NCI-H2196 (cell line): ENCODE measurements at regions not wholly inside any gene's neighbourhood (a gene's known extent, or its start where the extent isn't known, plus 50 kb on each side); places are given as distances from the start of the nearest gene placed in this dataset.

Experiments
- DNase-seq: peaks from one replicate; lab custom pipeline; 2025; ENCODE audit not compliant: unreplicated experiment; lab: John Stamatoyannopoulos, UW

DNA sequence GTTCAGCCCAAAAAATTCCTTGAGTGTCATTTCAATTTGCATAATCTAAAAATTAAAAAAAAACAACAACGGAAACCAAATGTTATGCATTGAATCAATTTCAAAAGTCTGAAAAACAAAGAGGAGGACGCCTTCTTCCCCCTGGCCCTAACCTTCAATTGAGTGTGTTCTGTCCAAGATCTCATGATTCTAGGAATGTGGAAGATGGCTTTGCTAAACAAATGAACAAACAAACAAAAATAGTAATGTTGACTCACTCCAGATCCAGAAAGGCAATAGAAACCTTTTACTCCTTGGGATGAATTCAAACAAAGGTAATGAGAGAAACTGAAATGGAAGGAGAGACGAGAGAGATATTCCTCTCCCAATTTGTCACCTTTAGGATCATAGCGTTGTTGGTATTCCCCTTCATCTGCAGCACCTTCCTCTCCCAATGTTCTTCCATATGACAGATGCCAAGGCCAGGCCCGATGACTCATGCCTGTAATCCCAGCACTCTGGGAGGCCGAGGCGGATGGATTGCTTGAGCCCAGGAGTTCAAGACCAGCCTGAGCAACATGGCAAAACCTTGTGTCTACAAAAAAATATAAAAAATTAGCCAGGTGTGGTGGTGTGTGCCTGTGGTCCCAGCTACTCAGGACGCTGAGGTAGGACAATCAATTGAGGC lies 109.2 kb upstream of the ADGRF1 start:
- no peak for DNase-seq

DNA sequence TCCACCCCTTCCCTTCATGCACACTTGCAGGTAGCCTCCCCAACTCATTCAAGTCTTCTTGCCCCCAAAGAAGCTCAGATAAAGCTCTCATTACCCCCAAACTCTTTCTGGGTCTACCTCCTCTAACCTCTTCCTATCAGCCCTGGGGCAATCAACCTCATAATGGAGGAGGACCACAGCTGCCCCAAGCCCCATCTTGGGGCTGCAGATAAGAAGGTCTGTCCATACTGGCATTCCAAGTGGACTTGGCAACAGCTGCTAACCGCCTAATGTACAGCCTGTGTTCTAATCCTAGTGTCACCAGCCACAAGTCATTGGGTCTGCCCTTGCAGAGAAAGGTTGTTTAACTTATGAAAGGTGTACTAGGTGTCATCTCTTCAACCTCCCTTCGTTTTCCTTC lies 107.4 kb upstream of the ADGRF1 start:
- DNase-seq = no peak

DNA sequence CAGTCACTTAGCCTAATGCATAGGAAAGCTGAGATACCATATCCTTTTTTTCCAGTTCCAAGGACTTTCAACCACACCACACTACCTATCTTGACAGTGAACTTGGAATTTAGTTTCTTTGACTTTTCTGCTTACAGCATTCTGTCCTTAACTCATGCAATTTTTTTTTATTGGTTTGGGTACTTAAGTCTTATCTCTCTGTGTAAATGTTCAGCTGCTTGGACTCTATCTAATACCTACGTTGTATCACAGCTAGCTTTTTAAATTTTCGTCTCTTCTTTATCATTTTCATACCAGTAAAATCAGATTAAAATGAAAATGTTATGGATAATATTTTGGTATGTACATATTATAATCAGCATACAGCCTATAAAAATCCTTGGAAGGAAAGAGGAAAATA lies 106.9 kb upstream of the ADGRF1 start:
- DNase-seq = no peak

DNA sequence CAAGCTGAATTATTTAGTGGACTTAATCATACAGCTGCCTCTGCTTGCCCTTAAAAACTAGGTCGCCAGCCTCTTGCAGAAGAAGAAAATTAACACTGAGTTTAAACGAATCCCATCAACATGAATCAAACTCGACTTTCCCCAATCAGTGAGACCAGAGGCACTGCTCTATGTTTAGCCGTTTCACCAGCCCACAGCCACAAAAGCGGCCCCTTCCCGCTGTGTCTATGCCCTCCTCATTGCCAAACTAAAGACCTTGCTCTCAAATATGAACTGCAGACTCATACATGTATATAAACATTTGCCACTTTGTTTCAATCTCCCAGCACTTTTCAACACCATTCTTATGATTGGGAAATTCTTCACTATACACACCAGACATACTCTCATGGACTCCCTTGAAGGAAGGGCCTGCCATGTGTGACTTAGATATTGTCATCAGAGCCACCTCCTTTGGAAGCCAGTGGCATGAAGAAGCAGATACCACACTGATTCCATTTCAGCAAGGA lies 105.8 kb upstream of the ADGRF1 start:
- DNase-seq = no peak

DNA sequence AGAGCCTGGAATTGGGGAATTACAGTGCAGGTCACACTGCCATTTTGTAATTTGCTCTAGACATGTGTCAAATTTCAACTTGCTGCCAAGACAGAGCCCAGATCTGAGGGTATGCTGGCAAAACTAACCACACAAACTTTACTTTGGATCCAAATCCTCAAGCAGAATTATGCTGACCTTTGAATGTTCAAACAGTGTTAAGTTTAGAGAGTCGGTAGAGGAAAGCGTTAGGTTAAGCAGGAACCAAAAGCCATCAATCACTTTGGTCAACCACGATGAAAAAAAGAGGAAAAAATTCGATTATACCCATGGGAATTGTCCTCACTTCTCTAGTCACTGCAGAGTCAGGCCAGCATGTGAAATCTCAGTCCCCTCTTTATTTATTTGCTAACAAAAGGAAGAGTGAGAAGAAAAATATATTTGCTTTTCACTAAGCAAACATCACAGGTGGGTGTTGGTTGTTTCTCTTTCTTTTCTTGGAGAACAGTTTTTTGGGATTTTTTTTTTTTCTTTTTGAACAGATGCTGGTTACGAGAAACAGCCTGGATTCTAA lies 105.1 kb upstream of the ADGRF1 start:
- no peak for DNase-seq

DNA sequence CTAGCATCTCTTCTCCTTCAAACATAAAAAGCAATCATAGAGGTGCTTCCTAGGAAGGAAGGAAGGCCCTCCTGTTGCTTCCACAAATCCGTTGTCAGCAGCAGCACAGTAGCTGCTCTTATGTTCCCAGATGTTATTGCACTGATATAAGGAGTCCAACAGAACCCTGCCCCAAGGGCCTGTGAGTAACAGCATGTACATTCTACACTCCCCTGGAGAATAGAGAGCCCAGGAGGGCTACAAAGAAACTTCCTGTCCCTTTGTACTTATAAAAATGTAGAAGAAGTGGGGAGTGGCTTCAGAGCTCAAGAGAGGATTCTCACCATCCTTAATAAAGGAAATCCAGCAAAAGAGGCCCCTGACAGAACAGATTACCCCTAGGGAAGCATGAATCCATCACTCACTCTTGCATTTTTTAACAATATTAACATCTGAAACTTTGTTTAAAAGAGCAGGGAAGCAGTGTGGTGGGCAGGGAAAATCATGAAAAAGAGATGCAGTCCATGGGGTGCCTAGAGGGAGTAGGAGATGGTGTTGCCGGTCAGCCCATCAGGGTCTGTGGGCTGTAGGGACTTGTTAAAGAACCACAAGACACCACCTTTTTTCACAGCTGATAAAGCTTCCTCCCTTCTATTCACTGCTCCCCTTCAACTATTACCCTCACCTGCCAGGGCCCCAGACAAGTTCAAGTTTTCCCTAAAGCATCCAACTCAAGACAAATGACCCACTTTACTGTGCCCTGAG lies 104.5 kb upstream of the ADGRF1 start:
- DNase-seq = no peak

DNA sequence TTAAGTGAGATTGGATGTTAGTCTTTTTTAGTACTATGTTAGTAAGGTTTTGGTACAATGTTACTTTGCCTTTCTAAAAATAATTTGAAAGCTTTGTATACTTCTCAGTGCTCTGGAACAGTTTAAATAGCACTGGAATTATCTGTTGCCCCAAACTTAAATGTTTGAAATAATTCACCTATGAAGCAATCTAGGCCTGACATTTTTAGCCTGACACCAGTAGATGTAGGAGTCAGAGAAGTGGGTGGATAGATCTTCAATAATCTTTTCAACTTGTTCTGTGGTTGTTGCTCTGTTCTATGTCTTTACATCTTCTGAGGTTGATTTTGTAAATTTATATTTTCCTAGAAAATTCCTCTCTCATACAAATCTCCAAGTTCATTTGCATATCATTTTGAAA lies 103.1 kb upstream of the ADGRF1 start:
- DNase-seq = no peak

DNA sequence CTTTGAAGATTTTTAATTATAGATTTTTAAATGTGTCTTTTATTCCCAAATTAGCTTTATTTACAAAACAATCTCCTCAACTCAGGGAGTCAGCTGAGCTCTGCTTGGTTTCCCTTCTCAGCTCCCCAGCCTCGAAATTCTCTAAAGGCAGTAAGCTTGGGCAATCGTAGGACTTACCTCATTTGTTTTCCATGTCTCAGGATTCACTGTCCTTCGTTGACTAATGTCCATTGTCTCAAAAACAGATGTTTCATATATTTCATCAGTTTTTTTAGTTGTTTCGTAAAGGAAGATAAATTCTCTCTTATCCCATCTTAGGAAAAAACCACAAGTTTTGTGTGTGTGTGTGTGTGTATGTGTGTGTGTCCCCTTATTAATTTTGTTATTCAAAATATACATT lies 102.2 kb upstream of the ADGRF1 start:
- no peak for DNase-seq

DNA sequence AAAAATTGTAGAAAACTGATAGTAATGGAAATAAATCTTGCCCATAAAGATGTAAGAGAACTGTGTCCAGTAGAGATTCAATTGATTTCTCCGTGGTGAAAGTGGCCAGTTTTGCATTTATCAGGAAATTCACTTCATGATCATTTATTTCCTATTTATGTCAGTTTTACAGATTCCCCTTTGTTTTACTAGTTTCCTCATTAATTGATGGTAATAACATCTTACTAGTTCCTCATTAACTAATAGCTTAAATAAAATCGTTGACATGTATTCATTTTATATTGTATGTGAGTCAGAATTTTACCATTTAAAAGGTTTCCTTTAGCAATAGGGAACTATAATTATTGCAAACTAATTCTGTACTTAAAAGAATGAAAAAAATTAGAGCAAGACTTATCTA lies 99.8 kb upstream of the ADGRF1 start:
- DNase-seq = no peak

DNA sequence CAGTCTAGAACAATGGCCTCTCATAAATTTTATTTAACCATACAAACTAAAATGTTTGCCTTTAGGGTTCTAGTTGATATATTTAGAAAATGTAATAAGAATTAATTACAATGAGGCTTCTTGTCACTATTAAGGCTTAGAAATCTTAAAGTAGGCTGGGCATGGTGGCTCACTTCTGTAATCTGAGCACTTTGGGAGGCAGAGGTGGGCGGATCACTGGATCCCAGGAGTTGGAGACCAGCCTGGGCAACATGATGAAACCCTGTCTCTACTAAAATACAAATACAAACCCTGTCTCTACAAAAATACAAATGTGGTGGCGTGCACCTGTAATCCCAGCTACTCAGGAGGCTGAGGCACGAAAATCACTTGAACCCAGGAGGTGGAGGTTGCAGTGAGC lies 99.0 kb upstream of the ADGRF1 start:
- DNase-seq = no peak

DNA sequence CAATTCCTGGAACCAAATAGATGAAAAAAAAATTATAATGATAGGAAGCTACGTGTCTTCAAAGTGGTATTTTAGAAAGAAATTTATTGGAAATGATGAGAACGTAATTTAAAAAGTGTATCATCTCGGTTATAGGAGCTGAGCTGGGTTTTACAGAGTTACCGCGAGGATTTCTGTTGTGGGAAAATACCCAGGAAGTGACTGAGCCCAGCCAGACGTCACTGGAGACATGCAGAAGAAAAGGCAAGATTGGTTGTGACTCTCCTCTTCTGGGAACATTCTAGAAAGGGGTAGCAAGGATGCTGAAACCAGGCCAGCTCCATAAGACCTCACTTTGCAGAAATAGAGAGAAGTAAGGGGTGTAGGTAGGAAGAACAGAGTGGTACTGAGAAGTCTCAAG lies 95.9 kb upstream of the ADGRF1 start:
- DNase-seq = no peak

DNA sequence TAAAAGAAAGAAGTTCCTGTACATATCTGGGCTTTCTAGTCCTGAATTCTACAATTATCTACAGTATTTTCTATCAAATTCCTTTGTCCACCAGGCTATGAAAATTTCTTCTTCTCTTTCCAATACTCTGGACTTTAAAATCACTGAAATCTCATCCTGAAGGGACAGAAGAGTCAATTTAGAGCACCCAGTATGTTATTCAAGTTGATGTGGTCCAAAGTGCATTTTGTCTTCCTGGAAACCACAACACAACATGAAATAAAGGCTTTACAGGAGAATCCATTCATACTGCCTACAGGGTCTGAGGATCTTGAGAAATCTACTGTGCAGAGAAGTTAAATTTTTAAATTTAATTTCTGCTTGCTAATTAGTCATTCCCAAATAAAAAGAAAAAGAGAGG lies 94.9 kb upstream of the ADGRF1 start:
- no peak for DNase-seq

DNA sequence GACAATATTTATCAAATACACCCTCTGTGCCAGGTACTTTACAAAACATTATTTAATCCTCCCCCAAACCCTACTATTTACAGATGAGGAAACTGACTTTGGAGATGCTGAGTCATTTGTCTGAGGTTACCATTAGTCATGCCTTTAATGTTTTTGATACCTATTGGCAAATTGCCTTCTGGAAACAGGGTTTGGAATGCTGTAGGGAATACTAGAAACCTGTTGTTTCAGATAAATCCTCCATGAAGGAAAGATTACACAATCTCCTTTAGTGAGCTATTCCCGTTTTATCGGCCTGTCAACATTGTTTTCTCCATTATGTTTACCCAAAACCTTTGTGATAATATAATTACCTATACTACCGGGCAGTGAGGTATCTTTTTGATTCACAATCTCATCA lies 93.6 kb upstream of the ADGRF1 start:
- DNase-seq = peak; percentile 72

DNA sequence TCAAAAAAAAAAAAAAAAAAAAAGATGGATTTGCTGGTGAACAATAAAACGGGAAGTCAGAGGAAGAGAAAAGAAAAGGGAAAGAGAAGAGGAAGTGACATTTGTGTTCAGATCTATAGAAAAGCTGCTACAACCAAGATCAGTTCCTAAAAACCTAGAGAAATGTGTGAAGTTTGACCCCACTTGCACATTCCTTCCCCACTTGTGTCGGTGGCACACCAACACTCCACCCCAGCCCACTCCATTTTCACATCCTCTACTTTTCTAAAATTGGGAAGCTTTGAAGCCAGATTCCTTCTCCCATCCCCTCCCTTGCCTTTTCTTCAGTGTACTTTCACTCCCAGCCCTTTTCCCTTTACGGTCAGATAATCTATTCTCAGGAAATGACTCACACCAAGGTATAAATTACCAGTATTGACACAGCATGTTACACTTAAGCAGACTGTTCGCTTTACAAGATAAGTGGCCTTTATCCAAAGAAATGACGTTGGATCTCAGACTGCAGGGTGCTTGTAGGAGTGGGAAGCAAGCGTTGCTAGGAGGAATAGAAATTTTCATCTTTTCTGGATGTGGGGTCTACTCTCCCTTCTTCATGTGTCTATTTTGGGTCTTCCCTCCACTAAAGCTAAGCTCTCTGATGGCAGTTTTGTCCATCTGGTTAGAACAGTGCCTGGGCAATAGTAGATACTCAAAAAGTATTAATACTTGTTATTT lies 92.5 kb upstream of the ADGRF1 start:
- peak; percentile 84 for DNase-seq

DNA sequence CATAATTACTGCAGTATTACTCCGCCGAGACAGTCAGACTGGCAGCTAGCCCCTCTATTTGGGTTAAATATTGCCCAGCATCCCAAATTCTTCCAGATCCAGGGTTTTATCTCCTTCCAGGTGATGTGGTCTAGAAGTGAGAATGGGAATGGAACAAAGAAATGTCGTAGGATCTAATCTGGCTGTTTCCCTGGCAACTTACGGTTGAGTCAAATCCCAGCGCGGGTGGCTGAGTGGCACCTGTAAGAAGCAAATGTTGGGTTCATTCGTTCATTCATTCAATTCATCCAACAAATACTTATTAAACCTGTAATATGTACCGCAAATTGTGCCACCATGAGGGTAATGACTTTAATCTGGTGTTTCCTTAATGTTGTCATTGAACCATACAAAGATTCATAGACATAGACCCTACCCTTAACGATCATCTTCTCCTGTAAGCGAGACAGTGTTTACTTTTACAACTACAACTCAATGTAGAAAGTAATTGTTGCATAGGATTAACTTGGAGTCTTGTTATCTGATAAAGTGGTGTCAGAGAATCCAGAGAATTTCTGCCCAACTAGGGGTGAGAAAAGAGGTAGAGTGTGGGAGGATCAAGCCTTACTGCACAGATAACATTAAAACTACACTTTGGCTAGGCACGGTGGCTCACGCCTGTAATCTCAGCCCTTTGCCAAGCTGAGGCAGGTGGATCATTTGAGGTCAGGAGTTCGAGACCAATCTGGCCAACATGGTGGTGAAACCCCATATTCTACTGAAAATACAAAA lies 91.3 kb upstream of the ADGRF1 start:
- no peak for DNase-seq

DNA sequence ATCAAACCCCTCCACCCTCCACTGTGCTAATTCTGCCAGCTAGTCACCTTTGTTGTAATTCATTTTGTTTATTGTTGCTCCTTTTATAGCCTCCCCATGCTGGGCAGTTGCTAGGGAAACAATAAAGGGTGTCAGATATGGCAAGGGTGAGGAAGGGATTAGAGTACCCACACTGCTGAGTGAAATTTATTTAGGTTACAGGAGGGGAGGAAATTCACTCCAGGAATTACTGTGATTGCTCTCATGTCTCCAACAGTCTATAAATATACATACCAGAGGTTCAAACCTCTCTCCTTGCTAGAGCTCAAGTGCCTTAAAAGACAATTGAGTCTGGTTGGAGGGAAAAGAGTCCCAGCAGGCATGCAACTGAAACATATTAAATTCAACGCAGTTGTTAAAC lies 90.6 kb upstream of the ADGRF1 start:
- DNase-seq = peak; percentile 23

DNA sequence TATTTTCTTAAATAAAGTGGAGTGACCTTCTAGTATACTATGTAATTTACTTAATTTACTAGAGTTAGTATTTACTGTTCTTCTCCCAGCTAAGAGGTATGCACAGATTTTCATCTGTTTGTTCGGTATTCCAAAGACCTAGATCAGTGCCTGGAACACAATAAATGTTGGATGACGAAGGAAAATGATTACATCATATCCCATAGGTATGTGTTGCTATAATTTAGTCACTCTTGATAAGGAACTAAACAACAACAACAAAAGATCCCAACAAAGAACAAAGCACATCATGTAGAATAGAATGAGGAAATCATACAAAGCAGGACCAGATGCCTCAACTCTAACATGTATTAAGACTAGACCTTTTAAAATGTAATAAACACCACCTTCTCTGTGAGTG lies 89.6 kb upstream of the ADGRF1 start:
- no peak for DNase-seq

DNA sequence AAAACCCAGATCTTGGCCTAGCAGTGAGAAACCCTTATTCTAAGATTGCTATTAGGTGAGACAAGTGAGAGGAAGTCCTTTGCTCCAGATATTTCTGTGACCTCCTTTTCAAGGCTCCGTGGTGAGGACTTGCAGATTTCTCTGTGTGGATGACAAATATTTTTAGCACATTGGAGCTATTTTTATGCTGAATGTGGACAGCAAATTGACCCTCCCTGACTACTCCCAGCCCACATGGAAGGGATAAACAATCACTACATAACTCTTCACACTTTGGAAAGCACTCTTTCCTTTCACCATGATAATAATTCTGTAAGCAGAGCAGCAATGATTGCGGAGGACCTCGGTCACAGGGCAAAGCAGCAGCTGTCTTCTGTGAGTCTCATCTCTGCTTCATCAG lies 88.0 kb upstream of the ADGRF1 start:
- no peak for DNase-seq

DNA sequence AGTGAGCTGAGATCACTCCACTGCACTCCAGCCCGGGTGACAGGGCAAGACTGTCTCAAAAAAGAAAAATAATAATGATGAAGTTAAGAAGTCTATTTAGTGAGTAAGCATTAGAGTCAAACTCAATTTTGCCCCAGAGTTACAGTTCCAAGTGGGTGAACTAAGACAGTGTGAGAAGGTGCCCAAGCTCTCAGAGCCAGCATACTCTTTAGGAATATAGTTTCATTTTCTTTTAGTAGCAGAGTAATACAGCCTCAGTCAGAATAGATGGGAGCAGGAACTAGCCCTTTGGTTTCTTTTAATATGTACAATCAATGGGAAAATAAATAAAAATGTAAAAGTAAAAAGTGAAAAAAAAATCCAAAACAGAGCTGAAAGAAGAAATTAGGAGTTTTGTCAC lies 87.0 kb upstream of the ADGRF1 start:
- no peak for DNase-seq

DNA sequence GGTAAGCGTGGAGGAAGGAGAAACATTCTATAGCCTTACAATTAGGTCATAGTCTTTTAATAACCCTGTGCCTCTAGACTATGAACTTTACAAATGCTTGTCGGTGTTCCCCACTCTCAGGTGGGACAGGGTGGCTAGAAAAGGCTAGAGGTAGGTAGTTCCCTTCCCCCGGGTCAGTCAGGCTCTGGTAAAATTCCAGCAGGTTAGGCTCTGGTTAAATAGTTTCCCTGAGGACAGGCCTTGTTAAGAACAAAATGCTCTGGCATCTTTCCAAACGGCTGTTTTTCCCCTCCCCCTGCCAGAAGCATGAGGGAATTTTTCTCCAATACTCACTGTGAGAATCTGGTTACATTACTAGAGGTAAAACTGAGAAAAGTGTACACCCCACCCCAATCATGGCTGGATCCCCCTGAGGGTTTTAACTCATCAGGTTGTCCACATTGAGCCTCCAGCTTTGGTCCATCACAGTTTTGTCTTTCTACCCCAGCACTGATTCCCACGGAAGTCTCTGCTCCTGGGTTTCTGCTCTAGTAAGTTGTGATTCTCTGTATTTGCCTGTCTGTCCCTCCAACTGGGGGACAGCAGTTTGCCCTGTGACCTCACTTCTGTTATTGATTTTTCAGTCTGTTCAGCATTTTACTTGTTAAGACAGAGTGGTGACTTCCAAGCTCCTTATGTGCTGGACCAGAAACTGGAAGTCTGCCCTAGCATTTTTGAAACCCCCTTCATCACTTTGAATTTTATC lies 84.7 kb upstream of the ADGRF1 start:
- no peak for DNase-seq
